GM19351 (cell line): ENCODE measurements at regions not wholly inside any gene's neighbourhood (a gene's known extent, or its start where the extent isn't known, plus 50 kb on each side); places are given as distances from the start of the nearest gene placed in this dataset.
"Not testable (repeated sequence)": the region's sequence is repeated elsewhere in the genome, so short reads cannot be mapped to it uniquely, and the experiment has no call there.

Source experiments
- ATAC-seq: cut with Tn5 transposase; IDR thresholded peaks from one replicate; pipeline ENCODE4 v1.9.1; 2021; ENCODE audit warnings: mild to moderate bottlenecking, moderate library complexity; ENCODE audit not compliant: unreplicated experiment

DNA sequence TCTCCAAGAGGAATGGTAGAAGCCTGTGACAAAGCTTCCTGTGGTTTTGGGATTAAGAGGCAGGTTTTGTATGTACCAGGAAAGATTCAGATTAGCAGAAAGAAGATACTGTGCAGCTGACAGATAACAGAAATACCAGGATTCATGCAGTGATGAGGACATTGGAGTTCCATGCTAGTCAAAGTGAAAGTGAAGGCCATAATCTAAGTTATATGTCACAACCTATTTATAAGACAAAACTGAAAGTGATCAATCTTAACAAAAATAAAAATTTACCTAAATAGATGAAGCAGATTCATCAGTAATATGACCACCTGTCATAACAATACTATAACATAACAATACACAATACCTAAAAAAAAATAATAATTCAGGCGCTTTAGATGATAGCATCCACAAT lies 1305.2 kb upstream of the PCDH9 start:
- peak; percentile 62 for ATAC-seq

DNA sequence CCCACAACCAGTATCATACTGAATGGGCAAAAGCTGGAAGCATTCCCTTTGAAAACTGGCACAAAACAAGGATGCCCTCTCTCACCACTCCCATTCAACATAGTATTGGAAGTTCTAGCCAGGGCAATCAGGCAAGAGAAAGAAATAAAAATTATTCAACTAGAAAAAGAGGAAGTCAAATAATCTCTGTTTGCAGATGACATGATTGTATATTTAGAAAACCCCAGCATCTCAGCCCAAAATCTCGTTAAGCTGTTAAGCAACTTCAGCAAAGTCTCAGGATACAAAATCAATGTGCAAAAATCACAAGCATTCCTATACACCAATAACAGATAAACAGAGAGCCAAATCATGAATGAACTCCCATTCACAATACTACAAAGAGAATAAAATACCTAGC lies 1297.0 kb upstream of the PCDH9 start:
- not testable (repeated sequence) for ATAC-seq

DNA sequence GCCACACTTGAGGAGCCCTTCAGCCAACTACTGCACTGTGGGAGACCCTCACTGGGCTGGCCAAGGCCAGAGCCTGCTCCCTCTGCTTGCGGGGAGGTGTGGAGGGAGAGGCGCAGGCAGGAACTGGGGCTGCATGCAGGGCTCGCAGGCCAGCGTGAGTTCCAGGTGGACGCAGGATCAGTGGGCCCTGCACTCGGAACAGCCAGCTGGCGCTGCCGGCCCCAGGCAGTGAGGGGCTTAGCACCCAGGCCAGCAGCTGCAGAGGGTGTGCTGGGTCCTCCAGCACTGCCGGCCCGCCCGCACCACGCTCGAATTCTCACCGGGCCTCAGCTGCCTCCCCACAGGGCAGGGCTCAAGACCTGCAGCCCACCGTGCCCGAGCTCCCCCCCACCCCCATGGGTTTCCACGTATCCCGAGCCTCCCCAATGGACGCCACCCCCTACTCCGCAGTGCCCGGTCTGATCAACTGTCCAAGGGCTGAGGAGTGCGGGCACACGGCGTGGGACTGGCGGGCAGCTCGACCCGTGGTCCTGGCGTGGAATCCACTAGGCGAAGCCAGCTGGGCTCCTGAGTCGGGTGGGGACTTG lies 1293.8 kb upstream of the PCDH9 start:
- no peak for ATAC-seq

DNA sequence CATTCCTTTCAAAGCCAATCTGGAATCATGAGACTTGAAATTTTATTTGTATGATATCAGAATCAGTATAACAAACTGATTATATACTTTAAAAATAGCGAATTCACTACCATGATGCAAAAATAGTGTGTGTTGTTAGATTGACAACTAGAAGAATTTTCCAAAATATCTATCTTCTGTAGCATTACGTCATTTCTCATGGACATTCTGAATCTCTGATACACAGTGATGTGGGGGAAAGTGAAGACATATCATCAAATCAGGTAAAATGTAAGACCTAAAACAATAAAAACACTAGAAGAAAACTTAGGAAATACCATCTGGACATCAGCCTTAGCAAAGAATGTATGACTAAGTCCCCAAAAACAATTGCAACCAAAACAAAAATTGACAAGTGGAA lies 1292.0 kb upstream of the PCDH9 start:
- no peak for ATAC-seq

DNA sequence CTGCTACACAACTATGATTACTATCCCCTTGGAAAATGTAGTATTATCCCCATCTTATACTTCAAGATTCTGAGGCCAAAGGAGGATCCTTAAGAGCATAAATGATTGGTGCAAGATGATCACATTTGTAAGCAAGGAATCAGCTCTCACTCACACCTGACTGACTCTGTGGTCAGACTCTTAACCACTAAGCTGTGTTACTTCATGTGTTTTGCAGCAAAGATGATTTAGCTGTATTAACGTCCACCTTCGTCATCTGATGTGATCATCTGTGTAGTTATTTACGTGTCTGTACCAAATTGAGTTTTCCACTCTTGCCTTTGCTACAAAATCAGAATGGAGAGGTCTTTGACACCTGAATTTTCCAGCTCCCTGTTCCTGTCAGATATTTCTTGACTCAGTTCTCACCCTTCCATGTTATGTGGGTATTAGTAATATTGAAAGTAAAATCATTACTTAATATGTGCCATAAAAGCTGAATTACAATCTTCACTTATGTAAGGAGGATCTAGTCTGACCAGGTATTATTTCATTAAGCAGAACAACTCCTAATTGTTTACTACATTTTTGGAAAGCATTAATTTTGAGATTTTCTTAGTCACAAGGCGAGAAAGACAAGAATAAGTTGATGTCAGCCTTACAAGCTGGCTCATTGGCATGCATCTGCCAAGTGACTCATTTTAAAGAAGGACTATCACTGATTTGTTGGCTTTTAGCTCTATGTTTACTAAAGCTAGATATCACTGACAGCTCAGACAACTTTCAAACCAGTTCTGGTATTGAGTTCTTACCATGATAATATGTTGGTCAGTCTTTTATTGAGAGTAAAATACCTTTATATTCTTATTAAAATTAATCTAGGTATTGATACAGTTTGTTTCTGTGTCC lies 1279.8 kb upstream of the PCDH9 start:
- ATAC-seq = no peak

DNA sequence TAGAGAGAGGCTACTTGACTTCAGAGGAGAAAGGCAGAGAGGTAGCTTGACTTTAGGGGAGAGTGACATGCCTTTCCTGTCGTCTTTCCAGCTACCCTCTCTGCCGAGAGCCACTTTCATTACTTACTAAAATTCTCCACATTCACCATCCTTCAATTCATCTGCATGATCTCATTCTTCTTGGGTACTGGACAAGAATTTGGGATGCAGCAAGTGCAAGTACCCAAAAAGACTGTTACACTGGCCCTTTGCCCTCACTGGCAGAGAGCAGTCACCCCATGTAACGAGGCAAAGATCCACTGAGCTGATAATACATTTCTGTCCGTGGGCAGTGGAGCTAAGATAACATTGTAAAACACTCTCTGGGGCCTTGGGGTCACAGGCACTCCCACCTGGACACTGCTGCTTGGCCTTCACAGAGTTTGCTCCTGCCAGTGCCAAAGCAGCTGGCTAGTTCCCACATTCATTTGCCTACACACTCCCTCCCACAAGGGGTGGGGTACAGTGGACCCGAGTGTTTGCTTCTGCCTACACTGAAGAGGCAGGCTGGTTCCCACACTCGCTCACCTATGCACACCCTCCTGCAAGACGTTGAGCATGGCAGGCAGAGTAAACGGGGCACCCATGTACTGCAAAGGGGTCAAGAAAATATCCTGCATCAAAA lies 1276.9 kb upstream of the PCDH9 start:
- ATAC-seq = no peak

DNA sequence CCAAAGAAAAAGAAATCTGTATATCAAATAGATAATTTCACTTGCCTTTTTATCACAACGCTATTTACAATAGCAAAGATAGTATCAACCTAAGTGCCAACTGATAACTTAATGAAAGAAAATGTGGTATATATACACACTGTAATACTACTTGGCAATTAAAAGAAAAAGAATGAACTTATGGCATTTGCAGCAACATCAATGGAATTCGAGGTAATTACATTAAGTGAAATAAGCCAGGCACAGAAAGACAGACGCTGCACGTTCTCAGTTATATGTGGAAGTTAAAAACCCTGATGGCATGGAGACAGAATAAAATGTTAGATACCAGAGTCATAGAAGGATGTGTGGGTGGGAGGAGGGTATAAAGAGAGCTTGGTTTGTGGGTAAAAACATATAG lies 1260.5 kb upstream of the PCDH9 start:
- no peak for ATAC-seq

DNA sequence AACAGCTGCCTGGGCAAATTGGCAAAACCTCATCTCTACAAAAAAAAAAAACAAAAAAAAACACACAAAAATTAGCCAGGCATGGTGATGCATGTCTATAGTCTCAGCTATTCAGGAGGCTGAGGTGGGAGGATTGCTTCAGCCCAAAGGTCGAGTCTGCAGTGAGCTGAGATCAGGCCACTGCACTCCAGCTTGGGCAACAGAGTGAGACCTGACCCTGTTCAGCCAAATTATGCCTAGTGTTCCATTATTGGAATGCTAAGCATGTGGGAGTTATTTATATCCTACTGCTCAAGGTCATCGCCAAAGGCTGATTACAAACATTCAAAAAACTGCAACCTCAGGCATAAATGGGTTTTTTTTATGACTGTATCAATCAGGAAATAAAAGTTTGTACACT lies 1251.0 kb upstream of the PCDH9 start:
- ATAC-seq = no peak

DNA sequence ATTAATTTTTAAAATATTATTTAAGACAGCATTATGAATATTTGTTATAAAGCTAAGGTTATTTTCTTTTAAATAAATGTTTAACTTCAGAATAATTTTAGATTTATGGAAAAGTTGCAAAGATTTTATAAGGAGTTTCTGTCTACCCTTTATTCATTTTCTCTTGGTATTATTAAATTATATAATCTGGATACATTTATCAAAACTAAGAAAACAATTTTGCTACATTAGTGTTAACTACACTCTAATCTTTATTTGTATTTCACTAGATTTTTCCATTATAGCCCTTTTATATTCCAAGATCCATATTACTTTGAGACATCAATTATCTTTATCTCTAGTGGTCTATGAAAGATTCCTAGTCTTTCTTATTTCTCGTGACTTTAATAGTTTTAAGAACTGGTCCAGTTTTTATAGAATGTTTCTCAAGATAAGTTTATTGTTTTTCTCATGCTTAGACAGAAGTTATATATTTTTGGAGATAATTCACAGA lies 1243.7 kb upstream of the PCDH9 start:
- no peak for ATAC-seq

DNA sequence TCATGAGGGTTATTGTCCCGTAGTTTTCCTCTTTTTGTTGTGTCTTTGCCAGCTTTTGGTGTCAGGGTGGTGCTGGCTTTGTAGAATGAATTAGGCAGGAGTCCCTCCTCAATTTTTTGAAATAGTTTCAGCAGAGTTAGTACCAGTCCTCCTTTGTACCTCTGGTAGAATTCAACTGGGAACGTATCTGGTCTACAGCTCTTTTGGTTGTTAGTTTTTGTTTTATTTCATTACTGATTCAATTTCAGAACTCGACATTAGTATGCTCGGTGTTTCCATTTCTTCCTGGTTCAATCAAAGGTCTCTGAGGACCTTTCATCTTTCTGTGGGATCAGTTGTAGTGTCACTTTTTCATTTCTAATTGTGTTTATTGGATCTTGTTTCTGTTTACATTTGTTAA lies 1237.0 kb upstream of the PCDH9 start:
- no peak for ATAC-seq

DNA sequence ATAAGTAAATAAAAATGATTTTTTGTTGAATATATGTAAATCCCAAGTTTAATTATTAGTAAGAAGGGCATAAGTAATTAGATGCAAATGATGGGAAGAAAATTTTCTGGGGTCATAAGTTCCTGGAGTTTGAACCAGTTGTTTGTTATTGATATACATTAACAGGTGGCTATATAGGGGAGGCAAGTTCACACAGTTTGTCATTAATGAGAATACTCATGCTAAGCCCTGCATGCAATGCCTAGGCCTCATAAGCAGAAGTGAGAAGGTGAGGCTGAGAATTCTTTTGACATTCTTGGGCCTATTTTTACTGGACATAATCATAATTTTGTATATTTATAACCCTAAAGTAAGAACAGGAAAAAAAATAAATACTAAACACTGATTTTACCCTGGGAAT lies 1210.7 kb upstream of the PCDH9 start:
- ATAC-seq = no peak

DNA sequence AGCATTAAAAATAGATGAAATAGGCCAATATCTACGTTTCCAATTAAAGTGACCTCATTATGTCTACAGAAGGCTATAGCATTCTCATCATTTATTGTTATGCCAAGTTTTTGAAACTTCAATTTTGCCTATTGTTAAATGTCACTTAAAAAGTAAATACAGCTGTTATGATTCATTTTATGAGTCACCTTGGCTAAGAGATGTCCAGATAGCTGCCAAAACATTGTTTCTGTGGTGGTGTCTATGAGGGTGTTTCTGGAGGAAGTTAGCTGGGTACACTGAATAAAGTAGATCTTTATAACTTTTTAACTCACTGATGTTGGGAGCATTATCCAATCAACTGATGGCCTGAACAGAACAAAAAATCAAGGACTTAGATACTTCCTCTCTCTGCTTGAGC lies 1209.7 kb upstream of the PCDH9 start:
- ATAC-seq = no peak

DNA sequence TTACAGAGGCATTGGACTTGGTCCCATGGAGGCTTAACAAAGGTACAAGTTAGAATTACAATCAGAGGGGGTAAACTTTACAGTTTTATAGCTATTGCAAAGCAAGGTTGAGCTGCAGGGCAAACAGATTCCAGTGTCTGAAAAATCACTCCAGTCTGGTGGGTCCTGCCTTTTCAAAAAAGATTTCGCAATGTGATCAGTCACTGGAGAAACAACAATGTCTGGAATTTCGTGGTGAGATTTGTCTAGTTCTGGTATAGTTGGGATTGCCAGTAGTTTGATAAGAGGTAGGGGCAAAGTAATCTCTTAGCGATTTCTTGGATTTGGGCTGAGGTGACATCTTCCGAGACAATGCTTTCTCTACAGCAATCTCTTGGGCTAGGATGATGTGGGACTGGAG lies 1198.2 kb upstream of the PCDH9 start:
- ATAC-seq = no peak

DNA sequence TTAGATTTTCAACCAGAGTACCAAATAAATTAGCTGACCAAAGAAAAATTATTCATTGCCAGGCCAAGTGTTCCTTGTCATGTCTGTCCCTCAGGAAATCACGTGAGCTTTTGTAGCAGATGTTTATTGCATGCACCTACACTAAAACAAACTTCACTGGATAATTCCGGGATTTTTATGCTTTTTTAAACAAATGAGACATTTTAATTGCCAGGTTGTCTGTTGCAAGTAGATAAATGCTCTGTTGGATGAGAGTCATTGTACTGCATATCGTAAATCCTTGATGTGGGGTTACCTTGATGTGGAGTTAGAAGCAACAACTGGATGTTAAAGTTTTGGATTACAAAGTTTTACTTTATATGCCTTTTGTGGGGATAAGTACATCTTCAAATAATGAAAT lies 1187.7 kb upstream of the PCDH9 start:
- no peak for ATAC-seq

DNA sequence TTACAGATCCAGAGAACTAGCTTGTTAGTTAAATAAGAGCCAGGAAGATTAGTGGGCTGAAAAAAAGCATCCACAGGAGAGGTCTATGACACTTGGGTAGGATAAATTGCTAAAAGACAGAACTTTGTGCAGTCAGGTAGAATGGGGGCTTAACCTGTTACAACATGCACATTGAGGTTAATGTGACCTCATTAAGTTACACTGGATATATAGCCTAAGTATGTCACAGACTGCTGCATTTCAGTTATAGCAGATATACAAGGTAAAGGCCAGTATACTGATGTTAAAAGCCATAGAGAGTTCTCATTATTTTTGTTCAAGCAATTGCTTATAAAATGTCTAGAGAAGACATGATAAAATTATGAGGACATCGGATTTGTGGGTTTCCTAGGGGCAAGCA lies 1179.9 kb upstream of the PCDH9 start:
- no peak for ATAC-seq

DNA sequence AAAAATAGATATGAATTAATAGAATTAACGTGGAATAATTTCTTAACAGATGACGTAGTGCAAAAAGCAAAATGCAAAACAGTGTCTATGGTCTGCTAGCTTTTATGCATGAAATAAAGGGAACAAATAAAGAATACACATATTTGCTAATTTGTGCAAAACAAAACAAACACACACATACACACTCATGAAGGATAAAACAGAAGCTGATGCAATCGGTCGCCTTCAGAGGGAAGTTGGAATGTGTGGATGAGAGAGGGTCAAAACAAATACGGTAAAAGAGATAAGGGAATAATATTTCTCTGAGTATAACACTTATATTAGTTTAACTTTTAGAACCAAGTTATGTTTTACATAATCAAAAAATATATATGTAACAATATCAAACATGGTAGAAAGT lies 1160.9 kb upstream of the PCDH9 start:
- ATAC-seq = no peak

DNA sequence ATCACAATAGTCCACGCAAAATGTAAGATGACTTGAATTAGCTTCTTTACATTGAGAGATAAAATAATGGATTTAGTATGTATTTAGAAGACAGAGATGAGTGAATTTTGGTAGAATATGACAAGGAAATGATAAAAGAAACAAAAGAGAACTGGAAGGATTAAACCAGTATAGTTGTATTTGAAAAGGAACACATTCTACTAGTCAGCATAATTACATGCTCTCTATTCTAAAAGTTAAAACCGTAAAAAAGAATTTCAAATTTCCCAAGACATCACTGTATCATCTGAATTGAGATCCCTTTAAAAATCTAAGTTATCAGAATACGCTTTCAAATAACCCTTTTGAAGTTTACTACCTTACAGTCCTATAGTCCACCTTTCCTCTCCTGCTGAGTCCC lies 1156.7 kb upstream of the PCDH9 start:
- no peak for ATAC-seq

DNA sequence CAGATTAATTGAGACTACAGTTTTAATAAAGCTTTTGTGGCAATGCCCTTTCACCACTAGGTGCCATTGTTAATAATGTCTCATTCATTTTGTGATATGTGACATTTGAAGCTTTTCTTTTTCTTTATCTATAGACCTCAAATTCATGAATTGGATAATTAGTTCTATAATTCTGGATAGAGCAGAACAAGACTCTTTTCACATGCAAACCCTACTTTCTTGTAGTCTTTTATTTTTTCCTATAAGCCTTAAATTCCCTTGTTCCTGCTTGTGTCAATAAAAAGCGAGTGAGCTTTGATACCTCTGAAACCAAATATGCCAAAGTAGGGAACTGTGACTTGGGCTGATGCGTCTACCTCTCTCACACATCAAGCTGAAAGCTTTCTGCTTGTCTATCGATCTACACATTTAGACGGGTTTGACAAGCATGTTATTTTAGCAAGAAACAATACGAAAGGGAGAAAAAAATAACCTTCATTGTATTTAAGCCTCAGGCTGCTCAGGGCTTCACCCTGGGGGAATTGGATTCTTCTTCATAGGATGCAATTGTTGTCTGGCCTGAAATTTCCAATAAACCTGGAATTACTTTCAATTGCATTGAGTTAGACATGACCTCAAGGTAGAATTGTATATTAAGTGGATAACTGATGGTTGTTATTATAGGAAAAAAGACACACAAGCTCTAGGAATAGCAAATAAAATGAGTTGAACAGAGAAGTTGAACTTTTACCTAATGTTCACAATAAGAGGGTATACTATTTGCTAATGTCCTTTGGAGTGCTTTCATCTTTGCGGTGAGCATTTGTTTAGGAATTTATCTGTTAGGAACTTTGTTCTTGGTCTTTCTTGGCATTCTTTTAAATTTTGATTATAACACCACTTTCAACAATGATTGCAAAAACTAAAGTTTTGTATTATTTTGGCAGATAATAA lies 1150.2 kb upstream of the PCDH9 start:
- ATAC-seq = no peak

DNA sequence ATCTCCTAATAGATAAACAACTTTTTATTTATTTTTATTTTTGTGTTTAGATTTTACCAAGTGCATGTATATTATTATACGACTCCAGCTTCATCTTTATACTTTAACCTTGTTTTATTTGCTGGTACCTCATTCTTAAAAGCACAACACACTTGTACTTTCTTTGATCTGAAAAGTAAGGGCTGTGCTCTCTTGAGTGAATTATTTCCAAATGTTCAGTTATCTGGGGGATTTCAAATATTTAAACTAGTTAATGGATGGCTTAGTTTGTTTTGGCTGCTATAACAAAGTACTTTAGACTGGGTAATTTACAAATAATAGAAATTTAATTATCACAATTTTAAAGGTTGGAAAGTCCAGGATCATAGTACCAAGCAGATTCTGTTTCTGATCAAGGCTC lies 1148.2 kb upstream of the PCDH9 start:
- ATAC-seq = no peak

DNA sequence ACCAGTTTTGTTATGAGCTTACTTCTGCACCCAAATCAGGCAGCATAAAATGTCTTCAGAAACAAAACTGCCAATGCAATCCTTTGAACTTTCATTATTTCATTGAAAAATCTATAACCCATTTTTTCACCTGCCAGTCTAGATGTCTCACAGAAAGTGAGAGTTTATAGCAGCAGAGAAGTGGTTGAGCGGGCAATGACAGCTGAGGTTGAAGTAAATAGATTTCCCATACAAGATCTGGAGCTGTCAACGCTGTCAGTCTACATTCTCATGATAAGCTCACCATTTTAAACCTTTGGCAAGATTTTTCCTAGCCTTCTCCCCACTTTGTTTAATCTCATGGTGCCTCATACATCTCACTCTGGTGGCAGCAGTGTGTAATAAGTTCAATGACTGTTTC lies 1144.9 kb upstream of the PCDH9 start:
- no peak for ATAC-seq

DNA sequence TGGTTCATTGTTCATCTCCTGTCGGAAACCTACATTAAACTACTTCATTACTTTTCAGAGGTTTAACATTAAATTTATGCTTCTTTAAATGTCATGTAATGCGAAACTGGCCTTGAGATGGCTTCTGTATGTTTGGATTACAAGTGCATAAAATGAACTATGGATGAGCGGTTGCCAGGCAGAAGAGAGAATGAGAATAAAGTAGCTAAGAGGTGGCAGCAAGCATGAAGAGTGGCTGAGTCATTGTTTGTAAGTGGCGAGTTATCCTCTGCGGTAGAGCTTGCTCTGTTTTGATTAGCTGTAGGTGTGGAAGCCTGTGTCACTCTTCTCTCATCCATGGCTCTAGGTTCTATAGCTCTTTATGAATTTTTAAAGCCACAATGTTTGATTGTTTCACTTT lies 1139.6 kb upstream of the PCDH9 start:
- no peak for ATAC-seq
